OCI-LY7 (cell line): ENCODE measurements at regions not wholly inside any gene's neighbourhood (a gene's known extent, or its start where the extent isn't known, plus 50 kb on each side); places are given as distances from the start of the nearest gene placed in this dataset.

Experiments used
- BruUV-seq: library from RNA; stranded (reverse); fragments of 400-500 nt; replicated peaks from 2 replicates; lab custom pipeline; 2021; lab: Mats Ljungman, UMichigan
- CTCF ChIA-PET: fragments of 300-600 bp; sonication (Branson Sonifier 250); formaldehyde crosslinking; loops from one replicate; lab custom pipeline; 2022; ENCODE audit warnings: antibody characterized with exemption; ENCODE audit not compliant: unreplicated experiment; lab: Charles Lee
- POLR2A ChIA-PET: fragments of 300-600 bp; sonication (Branson Sonifier 250); formaldehyde crosslinking; loops from one replicate; lab custom pipeline; 2022; ENCODE audit warnings: antibody characterized with exemption; lab: Charles Lee
- DNase-seq: peaks from one replicate; pipeline ENCODE4 v3.0.0-alpha.2; 2015; ENCODE audit warnings: low spot score
- H2AFZ ChIP-seq: fragments of 200-600 bp; sonication (generic), shearing (Covaris generic); 2 replicates; pipeline ENCODE4 v1.6.1; 2014; ENCODE audit warnings: mild to moderate bottlenecking, antibody characterized with exemption, low read length, moderate library complexity
- H3K27ac ChIP-seq: fragments of 200-600 bp; sonication (generic); 2 replicates; pipeline ENCODE4 v1.5.1; 2014; ENCODE audit warnings: mixed run types, low read depth, mild to moderate bottlenecking, moderate library complexity, low read length, inconsistent platforms; ENCODE audit not compliant: poor library complexity, severe bottlenecking
- H3K36me3 ChIP-seq: fragments of 200-600 bp; sonication (generic); 2 replicates; pipeline ENCODE4 v1.6.1; 2014; ENCODE audit warnings: mild to moderate bottlenecking, antibody characterized with exemption, low read length, moderate library complexity, mixed read lengths; ENCODE audit not compliant: insufficient read depth
- H3K4me1 ChIP-seq: fragments of 200-600 bp; sonication (generic); 2 replicates; pipeline ENCODE4 v1.5.1; 2014; ENCODE audit warnings: mild to moderate bottlenecking, low read length; ENCODE audit not compliant: insufficient read depth, poor library complexity, severe bottlenecking
- H3K4me2 ChIP-seq: fragments of 200-600 bp; sonication (generic); 2 replicates; pipeline ENCODE4 v1.6.1; 2014; ENCODE audit warnings: mild to moderate bottlenecking, low read length
- H3K4me3 ChIP-seq: fragments of 200-600 bp; sonication (generic); 2 replicates; pipeline ENCODE4 v1.5.1; 2014; ENCODE audit warnings: mild to moderate bottlenecking, low read depth, low read length; ENCODE audit not compliant: poor library complexity, severe bottlenecking
- H3K79me2 ChIP-seq: fragments of 200-600 bp; sonication (generic); 2 replicates; pipeline ENCODE4 v1.6.1; 2016; ENCODE audit warnings: low read depth, mild to moderate bottlenecking, low read length, moderate library complexity, mixed read lengths; ENCODE audit not compliant: insufficient read depth
- H3K9me2 ChIP-seq: fragments of 200-600 bp; sonication (generic); 2 replicates; pipeline ENCODE4 v1.6.1; 2016; ENCODE audit warnings: mild to moderate bottlenecking, low read length, mixed read lengths; ENCODE audit not compliant: insufficient read depth
- H3K9me3 ChIP-seq: fragments of 200-600 bp; sonication (generic); 2 replicates; pipeline ENCODE4 v1.6.1; 2014; ENCODE audit warnings: mild to moderate bottlenecking, mixed run types, low read length, mixed read lengths
- H4K20me1 ChIP-seq: fragments of 200-600 bp; sonication (generic); 2 replicates; pipeline ENCODE4 v1.6.1; 2014; ENCODE audit warnings: mild to moderate bottlenecking, antibody characterized with exemption, low read length, moderate library complexity, mixed read lengths; ENCODE audit not compliant: insufficient read depth
- EZH2phosphoT487 ChIP-seq: fragments of 200-600 bp; sonication (generic); IDR thresholded peaks from 2 replicates; pipeline ENCODE4 v1.6.1; 2018; ENCODE audit warnings: low read depth, borderline replicate concordance, mild to moderate bottlenecking, mixed run types, antibody characterized with exemption, low read length, moderate library complexity, mixed read lengths
- intact Hi-C: fragments of 100-400 bp; cut with micrococcal nuclease; formaldehyde crosslinking; loops from one replicate; pipeline ENCODE4 v1.10.0; 2022; ENCODE audit not compliant: unreplicated experiment
- TF ChIP-seq, protein P1 (sequence below): fragments of 200-600 bp; sonication (generic); conservative IDR thresholded peaks from 2 replicates; pipeline ENCODE4 v1.5.1; 2014; ENCODE audit warnings: mild to moderate bottlenecking, antibody characterized with exemption, low read length, moderate library complexity, mixed read lengths

DNA sequence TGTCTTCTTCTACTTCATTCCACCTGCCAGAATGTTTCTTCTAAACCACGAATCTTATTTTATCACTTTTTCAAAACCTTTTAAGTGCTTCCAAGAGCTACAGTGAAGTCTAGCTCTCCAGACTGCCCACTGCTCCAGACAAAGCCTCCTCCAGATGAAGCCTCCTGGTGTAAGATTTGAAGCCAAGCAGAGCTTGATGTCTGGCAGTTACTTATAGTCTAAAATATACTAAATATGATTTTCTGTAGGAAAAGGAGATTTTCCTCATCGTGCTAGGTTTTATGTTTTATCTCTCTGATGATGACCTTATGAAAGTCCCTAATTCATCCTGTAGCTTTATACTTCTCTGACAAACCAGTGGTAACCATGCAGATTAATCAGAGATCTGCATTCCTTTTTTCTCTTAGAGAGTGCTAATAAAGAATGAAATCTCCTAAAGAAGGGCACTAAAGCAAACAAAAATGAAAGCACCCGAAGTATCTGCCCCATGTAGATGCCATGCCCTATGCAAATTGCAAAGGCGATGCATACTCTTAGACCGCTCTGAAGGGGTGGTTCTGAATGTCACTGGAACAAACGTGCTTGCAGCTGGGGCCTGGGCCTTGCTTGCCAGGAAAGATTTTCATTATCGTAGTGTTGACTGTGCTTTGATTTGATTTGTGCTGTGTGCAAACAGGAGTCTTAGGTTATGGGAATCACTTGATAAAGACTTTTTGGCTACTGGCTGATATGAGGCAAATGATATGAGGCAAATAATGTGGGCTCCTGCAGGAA is 314.2 kb downstream of the PID1 start:
- H3K9me3 ChIP-seq = no peaks in the 10 kb centered on the region
- H2AFZ ChIP-seq = no peak overlapping the region
- H4K20me1 ChIP-seq = no peaks in the 10 kb centered on the region
- CTCF ChIA-PET = no interaction called here
- POLR2A ChIA-PET = interaction anchor here (0.6 to 0.9 kb wide), 2 partner anchors 31 to 57 kb away, joined by 3 read pairs; no protein-coding TSS in a partner anchor
- no peaks in the 10 kb centered on the region for H3K9me2 ChIP-seq
- no peaks in the 10 kb centered on the region for H3K36me3 ChIP-seq
- BruUV-seq = no TSS peak
- no peak overlapping the region for H3K4me3 ChIP-seq
- H3K4me2 ChIP-seq = no peak overlapping the region
- H3K27ac ChIP-seq = no peak overlapping the region
- no peaks in the 10 kb centered on the region for H3K4me1 ChIP-seq
- H3K79me2 ChIP-seq = no peaks in the 10 kb centered on the region
- DNase-seq = no peak
- intact Hi-C loops = no loop called here
- TF ChIP-seq, protein P1, sequence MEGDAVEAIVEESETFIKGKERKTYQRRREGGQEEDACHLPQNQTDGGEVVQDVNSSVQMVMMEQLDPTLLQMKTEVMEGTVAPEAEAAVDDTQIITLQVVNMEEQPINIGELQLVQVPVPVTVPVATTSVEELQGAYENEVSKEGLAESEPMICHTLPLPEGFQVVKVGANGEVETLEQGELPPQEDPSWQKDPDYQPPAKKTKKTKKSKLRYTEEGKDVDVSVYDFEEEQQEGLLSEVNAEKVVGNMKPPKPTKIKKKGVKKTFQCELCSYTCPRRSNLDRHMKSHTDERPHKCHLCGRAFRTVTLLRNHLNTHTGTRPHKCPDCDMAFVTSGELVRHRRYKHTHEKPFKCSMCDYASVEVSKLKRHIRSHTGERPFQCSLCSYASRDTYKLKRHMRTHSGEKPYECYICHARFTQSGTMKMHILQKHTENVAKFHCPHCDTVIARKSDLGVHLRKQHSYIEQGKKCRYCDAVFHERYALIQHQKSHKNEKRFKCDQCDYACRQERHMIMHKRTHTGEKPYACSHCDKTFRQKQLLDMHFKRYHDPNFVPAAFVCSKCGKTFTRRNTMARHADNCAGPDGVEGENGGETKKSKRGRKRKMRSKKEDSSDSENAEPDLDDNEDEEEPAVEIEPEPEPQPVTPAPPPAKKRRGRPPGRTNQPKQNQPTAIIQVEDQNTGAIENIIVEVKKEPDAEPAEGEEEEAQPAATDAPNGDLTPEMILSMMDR = no peak
- TF ChIP-seq EZH2phosphoT487 = no peak

DNA sequence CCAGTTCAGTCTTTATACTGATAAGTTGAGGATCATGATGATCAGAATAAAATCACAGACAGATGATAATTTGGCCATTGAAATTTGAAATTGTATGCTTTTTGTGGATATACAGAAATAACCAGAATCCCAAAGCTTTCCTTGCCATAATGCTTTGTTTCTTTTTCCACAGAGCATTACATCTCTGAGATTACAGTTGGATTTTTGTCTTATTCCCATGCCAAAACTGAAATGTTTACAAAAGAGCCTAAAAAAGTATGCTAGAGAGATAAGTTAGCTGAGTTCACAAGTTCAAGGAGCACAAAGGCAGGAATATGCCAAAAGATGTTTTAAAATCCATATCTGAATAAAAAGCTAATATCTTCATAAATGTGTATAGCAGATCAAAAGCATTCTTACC is 321.3 kb downstream of the PID1 start:
- no TSS peak for BruUV-seq
- POLR2A ChIA-PET = interaction anchor here (0.6 kb wide), 1 partner anchor 107 kb away, joined by 3 read pairs; no protein-coding TSS in a partner anchor
- H3K4me1 ChIP-seq = no peaks in the 10 kb centered on the region

More for the DNA sequence above, 321.3 kb downstream of the PID1 start:
- Histone ChIP-seq H3K4me2 (no peak overlapping the region), H3K27ac (no peak overlapping the region), H3K4me3 (no peak overlapping the region), H3K9me3 (no peaks in the 10 kb centered on the region), H4K20me1 (no peaks in the 10 kb centered on the region), H3K79me2 (no peaks in the 10 kb centered on the region), H3K36me3 (no peaks in the 10 kb centered on the region), H3K9me2 (no peaks in the 10 kb centered on the region), H2AFZ (no peak overlapping the region)
- no peak for DNase-seq
- intact Hi-C loops = no loop called here
- CTCF ChIA-PET = no interaction called here
- no peak for TF ChIP-seq EZH2phosphoT487
- TF ChIP-seq, protein P1 = no peak
